IMR-90 (cell line): ENCODE measurements at regions not wholly inside any gene's neighbourhood (a gene's known extent, or its start where the extent isn't known, plus 50 kb on each side); places are given as distances from the start of the nearest gene placed in this dataset.

Source experiments
- ATAC-seq: fragments of 200-7000 bp; cut with Tn5 transposase; 2 replicates; pipeline ENCODE4 v1.9.1; 2020; ENCODE audit warnings: low read depth, mild to moderate bottlenecking, moderate library complexity
- BruUV-seq: library from RNA; stranded (reverse); fragments of 400-500 nt; replicated peaks from 2 replicates; lab custom pipeline; 2021; lab: Mats Ljungman, UMichigan
- CTCF ChIA-PET: fragments of 300-600 bp; formaldehyde crosslinking; extraction: SDS; loops from one replicate; lab custom pipeline; 2021; ENCODE audit warnings: antibody characterized with exemption; lab: Yijun Ruan, JAX
- POLR2A ChIA-PET: fragments of 300-600 bp; sonication (Branson Sonifier 250); formaldehyde crosslinking; loops from one replicate; lab custom pipeline; 2022; ENCODE audit warnings: antibody characterized with exemption; ENCODE audit not compliant: unreplicated experiment; lab: Charles Lee
- DNase-seq: peaks from one replicate; pipeline ENCODE4 v3.0.0; 2013
- H2AFZ ChIP-seq: replicated peaks from 2 replicates; pipeline ENCODE3; 2013; ENCODE audit warnings: low read length, mild to moderate bottlenecking; ENCODE audit not compliant: poor library complexity
- H2AK5ac ChIP-seq: 2 replicates; pipeline ENCODE4 v1.6.1; 2013; ENCODE audit warnings: low read depth, low read length, inconsistent platforms
- H2AK9ac ChIP-seq: replicated peaks from 2 replicates; pipeline ENCODE3; 2013; ENCODE audit warnings: mild to moderate bottlenecking, low read depth, low read length, moderate library complexity; ENCODE audit not compliant: poor library complexity
- H2BK120ac ChIP-seq: 2 replicates; pipeline ENCODE4 v1.6.1; 2013; ENCODE audit warnings: low read depth, low read length, inconsistent platforms
- H2BK15ac ChIP-seq: 3 replicates; pipeline ENCODE4 v1.6.1; 2013; ENCODE audit warnings: low read depth, low read length, inconsistent platforms
- H2BK20ac ChIP-seq: 2 replicates; pipeline ENCODE4 v1.6.1; 2013; ENCODE audit warnings: low read depth, mild to moderate bottlenecking, inconsistent platforms, low read length, moderate library complexity
- H2BK5ac ChIP-seq: 2 replicates; pipeline ENCODE4 v1.6.1; 2013; ENCODE audit warnings: mild to moderate bottlenecking, low read depth, low read length, inconsistent platforms; ENCODE audit not compliant: poor library complexity, severe bottlenecking
- H3K14ac ChIP-seq: replicated peaks from 2 replicates; pipeline ENCODE4 v1.6.1; 2013; ENCODE audit warnings: low read depth, low read length, inconsistent platforms
- H3K18ac ChIP-seq: 2 replicates; pipeline ENCODE4 v1.6.1; 2013; ENCODE audit warnings: low read depth, low read length, control low read depth
- H3K23ac ChIP-seq: 2 replicates; pipeline ENCODE4 v1.6.1; 2013; ENCODE audit warnings: low read depth, low read length, inconsistent platforms
- H3K27ac ChIP-seq: 2 replicates; pipeline ENCODE4 v1.5.1; 2013; ENCODE audit warnings: mild to moderate bottlenecking, control low read depth, low read length; ENCODE audit not compliant: insufficient read depth
- H3K27me3 ChIP-seq: 2 replicates; pipeline ENCODE4 v1.6.1; 2013; ENCODE audit warnings: low read length; ENCODE audit not compliant: control insufficient read depth, insufficient read depth
- H3K36me3 ChIP-seq: 2 replicates; pipeline ENCODE4 v1.6.1; 2013; ENCODE audit warnings: low read length, mixed read lengths; ENCODE audit not compliant: control insufficient read depth, insufficient read depth
- H3K4ac ChIP-seq: 2 replicates; pipeline ENCODE4 v1.6.1; 2013; ENCODE audit warnings: low read depth, low read length, inconsistent platforms
- H3K4me1 ChIP-seq: 2 replicates; pipeline ENCODE4 v1.6.1; 2013; ENCODE audit warnings: low read length, mixed read lengths; ENCODE audit not compliant: control insufficient read depth, insufficient read depth
- H3K4me2 ChIP-seq: 2 replicates; pipeline ENCODE4 v1.6.1; 2013; ENCODE audit warnings: low read depth, mild to moderate bottlenecking, control low read depth, low read length, moderate library complexity
- H3K4me3 ChIP-seq: 2 replicates; pipeline ENCODE4 v1.5.1; 2013; ENCODE audit warnings: low read depth, mild to moderate bottlenecking, control low read depth, low read length, moderate library complexity; ENCODE audit not compliant: insufficient read depth
- H3K56ac ChIP-seq: 2 replicates; pipeline ENCODE4 v1.6.1; 2013; ENCODE audit warnings: low read length, inconsistent platforms; ENCODE audit not compliant: insufficient read depth; ENCODE audit errors: extremely low read depth
- H3K79me1 ChIP-seq, 2 experiments: 2 replicates each; pipeline ENCODE4 v1.6.1; 2013; ENCODE audit warnings: low read length in 2 of 2, inconsistent platforms in 1 of 2, low read depth in 1 of 2
- H3K9ac ChIP-seq: 2 replicates; pipeline ENCODE4 v1.6.1; 2013; ENCODE audit warnings: low read depth, low read length, control low read depth
- H3K9me1 ChIP-seq: 2 replicates; pipeline ENCODE4 v1.6.1; 2013; ENCODE audit warnings: low read length, inconsistent platforms; ENCODE audit not compliant: insufficient read depth
- H3K9me3 ChIP-seq: 2 replicates; pipeline ENCODE4 v1.6.1; 2013; ENCODE audit warnings: low read length; ENCODE audit not compliant: control insufficient read depth, insufficient read depth
- H4K20me1 ChIP-seq: 2 replicates; pipeline ENCODE4 v1.6.1; 2013; ENCODE audit warnings: low read length, inconsistent platforms; ENCODE audit not compliant: insufficient read depth
- H4K5ac ChIP-seq: 2 replicates; pipeline ENCODE4 v1.6.1; 2013; ENCODE audit warnings: mild to moderate bottlenecking, low read depth, low read length, control low read depth
- H4K8ac ChIP-seq, 2 experiments: 2 replicates each; pipeline ENCODE4 v1.6.1; 2013; ENCODE audit warnings: low read depth in 2 of 2, low read length in 2 of 2, control low read depth in 1 of 2, inconsistent platforms in 1 of 2
- H4K91ac ChIP-seq: 2 replicates; pipeline ENCODE4 v1.6.1; 2013; ENCODE audit warnings: low read depth, low read length, inconsistent platforms; ENCODE audit not compliant: insufficient read depth
- BHLHE40 ChIP-seq: fragments of 150-350 bp; IDR thresholded peaks from 2 replicates; pipeline ENCODE4 v1.6.1; 2016; ENCODE audit warnings: mild to moderate bottlenecking, low read depth, low read length
- CEBPB ChIP-seq: IDR thresholded peaks from 2 replicates; pipeline ENCODE4 v1.6.1; 2012; ENCODE audit warnings: low read depth, low read length, improper control_type of control experiment
- CHD1 ChIP-seq: IDR thresholded peaks from 2 replicates; pipeline ENCODE4 v1.6.1; 2012; ENCODE audit warnings: low read depth, low read length, improper control_type of control experiment
- CTCF ChIP-seq: conservative IDR thresholded peaks from 2 replicates; pipeline ENCODE4 v1.5.1; 2012; ENCODE audit warnings: mild to moderate bottlenecking, low read depth, low read length, improper control_type of control experiment
- ELK1 ChIP-seq: fragments of 150-350 bp; IDR thresholded peaks from 2 replicates; pipeline ENCODE4 v1.6.1; 2016; ENCODE audit warnings: low read depth, mild to moderate bottlenecking, low read length, moderate library complexity, borderline replicate concordance
- FOS ChIP-seq: fragments of 150-350 bp; IDR thresholded peaks from 2 replicates; pipeline ENCODE4 v1.6.1; 2016; ENCODE audit warnings: low read depth, low read length
- MAFK ChIP-seq: IDR thresholded peaks from 2 replicates; pipeline ENCODE4 v1.6.1; 2012; ENCODE audit warnings: low read depth, low read length, improper control_type of control experiment
- MAZ ChIP-seq: IDR thresholded peaks from 2 replicates; pipeline ENCODE4 v1.6.1; 2012; ENCODE audit warnings: low read depth, mild to moderate bottlenecking, low read length, improper control_type of control experiment, moderate library complexity, borderline replicate concordance
- MXI1 ChIP-seq: IDR thresholded peaks from 2 replicates; pipeline ENCODE4 v1.6.1; 2012; ENCODE audit warnings: low read depth, mild to moderate bottlenecking, low read length, moderate library complexity, borderline replicate concordance
- NFE2L2 ChIP-seq: fragments of 150-350 bp; IDR thresholded peaks from 2 replicates; pipeline ENCODE4 v1.6.1; 2016; ENCODE audit warnings: low read depth, mild to moderate bottlenecking, low read length
- POLR2A ChIP-seq: IDR thresholded peaks from 2 replicates; pipeline ENCODE4 v1.6.1; 2012; ENCODE audit warnings: mild to moderate bottlenecking, low read depth, low read length
- RAD21 ChIP-seq: IDR thresholded peaks from 2 replicates; pipeline ENCODE4 v1.6.1; 2012; ENCODE audit warnings: low read length, improper control_type of control experiment
- RCOR1 ChIP-seq: IDR thresholded peaks from 2 replicates; pipeline ENCODE4 v1.6.1; 2012; ENCODE audit warnings: mild to moderate bottlenecking, low read length, improper control_type of control experiment; ENCODE audit not compliant: insufficient replicate concordance
- RFX5 ChIP-seq: IDR thresholded peaks from 2 replicates; pipeline ENCODE4 v1.8.0; 2012; ENCODE audit warnings: low read depth, mild to moderate bottlenecking, low read length, moderate library complexity
- SMC3 ChIP-seq: fragments of 150-350 bp; IDR thresholded peaks from 2 replicates; pipeline ENCODE4 v1.6.1; 2016; ENCODE audit warnings: low read depth, mild to moderate bottlenecking, antibody characterized with exemption, low read length, moderate library complexity
- USF2 ChIP-seq: fragments of 150-350 bp; IDR thresholded peaks from 2 replicates; pipeline ENCODE4 v1.6.1; 2017; ENCODE audit warnings: mild to moderate bottlenecking, antibody characterized with exemption, low read length, low read depth
- dilution Hi-C: fragments of 300-500 bp; cut with HindIII; formaldehyde crosslinking; loops from one replicate; pipeline ENCODE4 v1.14.3; 2018; ENCODE audit warnings: low sequenced_read_pairs; ENCODE audit not compliant: unreplicated experiment
- in situ Hi-C: fragments of 300-500 bp; cut with MboI; formaldehyde crosslinking; loops from 3 replicates; pipeline ENCODE4 v1.14.3; 2019; ENCODE audit warnings: low sequenced_read_pairs, inconsistent platforms, mixed read lengths
- intact Hi-C: fragments of 100-400 bp; cut with micrococcal nuclease; formaldehyde crosslinking; loops from 2 replicates; pipeline ENCODE4 v1.10.0; 2022

- H3K9me1 ChIP-seq = no peaks in the 10 kb centered on the region
- no peak overlapping the region for H4K8ac ChIP-seq
- H3K9ac ChIP-seq = no peak overlapping the region
- no peaks in the 10 kb centered on the region for H3K27me3 ChIP-seq
- H2AK9ac ChIP-seq = no peak overlapping the region
- H4K20me1 ChIP-seq = no peaks in the 10 kb centered on the region
- no peak overlapping the region for H3K14ac ChIP-seq
- no peak overlapping the region for H4K91ac ChIP-seq
- DNase-seq (no peak), ATAC-seq (no peak)
- H3K4me3 ChIP-seq = no peak overlapping the region
- H3K18ac ChIP-seq = no peak overlapping the region
- H2BK120ac ChIP-seq = no peak overlapping the region
- no peaks in the 10 kb centered on the region for H3K79me1 ChIP-seq
- ChIA-PET CTCF (interaction anchor here (1.4 kb wide), 1 partner anchor 9 kb away, joined by 3 read pairs; no protein-coding TSS in a partner anchor), POLR2A (no interaction called here)
- H3K4me2 ChIP-seq = no peak overlapping the region
- no peaks in the 10 kb centered on the region for H3K9me3 ChIP-seq
- no peak overlapping the region for H2BK5ac ChIP-seq
- no peak overlapping the region for H3K23ac ChIP-seq
- no peak overlapping the region for H2BK20ac ChIP-seq
- no peak for TF ChIP-seq BHLHE40
- TF ChIP-seq CTCF = no peak
- TF ChIP-seq CHD1 = no peak
- TF ChIP-seq MAFK = no peak
- no peak for TF ChIP-seq USF2
- no peak for TF ChIP-seq MAZ
- no peak for TF ChIP-seq NFE2L2
- no peak for TF ChIP-seq CEBPB
- no peak for TF ChIP-seq FOS
- no peak for TF ChIP-seq RFX5
- TF ChIP-seq RCOR1 = no peak
- no peak for TF ChIP-seq SMC3
- TF ChIP-seq MXI1 = no peak
- no peak for TF ChIP-seq POLR2A
- TF ChIP-seq ELK1 = no peak
- TF ChIP-seq RAD21 = no peak
- H3K4me1 ChIP-seq = no peaks in the 10 kb centered on the region
- H4K5ac ChIP-seq = no peak overlapping the region
- in situ Hi-C loops = no loop called here
- no peak overlapping the region for H2AK5ac ChIP-seq
- no peak overlapping the region for H3K27ac ChIP-seq
- dilution Hi-C loops = no loop called here
- H3K36me3 ChIP-seq = no peaks in the 10 kb centered on the region
- no peak overlapping the region for H3K4ac ChIP-seq
- BruUV-seq = no TSS peak
- H2BK15ac ChIP-seq = no peak overlapping the region
- H3K56ac ChIP-seq = no peak overlapping the region
- intact Hi-C loops = no loop called here
- H2AFZ ChIP-seq = no peak overlapping the region
Observed at GRCh38 chr1:196060539-196060938, 547.7 kb downstream of the KCNT2 start.
